ENCODE measurements at regions not wholly inside any gene's neighbourhood (a gene's known extent, or its start where the extent isn't known, plus 50 kb on each side); places are given as distances from the start of the nearest gene placed in this dataset.
"Not testable (repeated sequence)": the region's sequence is repeated elsewhere in the genome, so short reads cannot be mapped to it uniquely, and the experiment has no call there.

GRCh38 chr7:65071854-65072431, 65.5 kb upstream of the ERV3-1 start:
- DNase-seq (ENCODE audit: extremely low read depth, low read depth), result not testable (repeated sequence)

- DNase-seq (ENCODE audit: extremely low read depth, low read depth), result not testable (repeated sequence)
Measured at GRCh38 chr7:65069476-65069875, 63.0 kb upstream of the ERV3-1 start.

GRCh38 chr7:65062566-65062965, 56.1 kb upstream of the ERV3-1 start:
- not testable (repeated sequence) for DNase-seq (ENCODE audit: extremely low read depth, low read depth)

GRCh38 chr7:65059247-65059646, 52.8 kb upstream of the ERV3-1 start:
- DNase-seq (ENCODE audit: extremely low read depth, low read depth), result not testable (repeated sequence)

Small RNAs in the stretch of these regions (small RNA-seq; reads per million reads assigned to genes)
- gene AC104073.1 (0 reads per million in 2 experiments), gene SNORA15B-1 (0 reads per million in 2 experiments), gene SNORA22C (0 to 0.08 reads per million in 2 experiments)
